Umbilical cord (tissue), 1 donor: ENCODE measurements at regions not wholly inside any gene's neighbourhood (a gene's known extent, or its start where the extent isn't known, plus 50 kb on each side); places are given as distances from the start of the nearest gene placed in this dataset.

Source experiments
- DNase-seq: peaks from one replicate; pipeline ENCODE4 v3.0.0-alpha.2; 2015; ENCODE audit warnings: low spot score

GRCh38 chr9:100959226-100959625 is 69.3 kb upstream of the PLPPR1 start:
- no peak for DNase-seq
